ENCODE measurements at regions not wholly inside any gene's neighbourhood (a gene's known extent, or its start where the extent isn't known, plus 50 kb on each side); places are given as distances from the start of the nearest gene placed in this dataset.

DNA sequence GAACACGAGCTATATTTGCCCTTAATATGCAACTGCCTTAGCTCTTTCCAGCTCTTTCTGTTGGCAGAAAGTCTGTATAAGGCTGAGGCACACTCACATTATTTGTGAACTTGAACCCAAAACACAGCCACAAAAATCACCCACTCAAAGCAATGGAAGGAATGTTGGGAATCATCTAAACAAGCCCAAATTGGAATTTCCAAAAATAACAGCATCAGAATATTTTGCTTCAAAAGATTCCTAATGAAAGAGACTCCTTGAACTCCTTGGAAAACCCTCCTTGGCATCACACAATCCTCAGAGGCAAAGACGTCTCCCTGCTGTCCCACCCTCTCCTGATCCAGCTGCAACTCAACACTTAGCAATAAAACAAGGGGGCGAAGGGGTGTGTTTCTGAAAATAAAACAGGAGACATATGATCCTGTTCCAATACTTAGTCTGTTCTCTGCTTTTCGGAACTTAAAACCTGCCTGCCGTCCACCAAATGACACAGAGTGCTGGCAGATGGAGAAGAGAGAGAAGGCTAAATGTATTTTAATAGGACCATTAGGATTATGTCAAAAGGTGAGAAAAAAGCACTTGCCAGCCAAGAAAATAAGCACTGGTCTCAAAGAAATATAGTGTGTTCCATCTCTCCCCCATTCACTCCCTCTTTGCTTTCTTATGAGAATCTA is 320.7 kb upstream of the JARID2 start:
- TF ChIP-seq CTCF (IDR thresholded peaks at IDR 0.05) (no peak), POLR2AphosphoS5 (IDR thresholded peaks at IDR 0.05) (no peak)
